Panc1 (cell line): ENCODE measurements at regions not wholly inside any gene's neighbourhood (a gene's known extent, or its start where the extent isn't known, plus 50 kb on each side); places are given as distances from the start of the nearest gene placed in this dataset.

ENCODE experiments used
- ATAC-seq: fragments of 200-7000 bp; cut with Tn5 transposase; 2 replicates; pipeline ENCODE4 v1.9.1; 2020; ENCODE audit warnings: mild to moderate bottlenecking, moderate library complexity
- BruUV-seq: library from RNA; stranded (reverse); fragments of 400-500 nt; replicated peaks from 2 replicates; lab custom pipeline; 2021; lab: Mats Ljungman, UMichigan
- CTCF ChIA-PET: fragments of 300-600 bp; sonication (Branson Sonifier 250); formaldehyde crosslinking; loops from one replicate; lab custom pipeline; 2022; ENCODE audit warnings: antibody characterized with exemption; lab: Charles Lee
- POLR2A ChIA-PET: fragments of 300-600 bp; sonication (Branson Sonifier 250); formaldehyde crosslinking; loops from one replicate; lab custom pipeline; 2022; ENCODE audit warnings: antibody characterized with exemption; lab: Charles Lee
- DNase-seq: peaks from one replicate; pipeline ENCODE4 v3.0.0-alpha.2; 2010; ENCODE audit warnings: low read depth, low spot score
- H3K27ac ChIP-seq: 2 replicates; pipeline ENCODE4 v1.5.1; 2011; ENCODE audit warnings: mild to moderate bottlenecking, low read length, inconsistent platforms
- H3K27me3 ChIP-seq: fragments of 200-500 bp; sonication (Bioruptor generic); 2 replicates; pipeline ENCODE4 v1.6.0; 2014; ENCODE audit warnings: low read length, inconsistent platforms; ENCODE audit not compliant: control insufficient read depth, insufficient read depth
- H3K36me3 ChIP-seq: fragments of 200-500 bp; sonication (Bioruptor generic); 2 replicates; pipeline ENCODE4 v1.5.1; 2014; ENCODE audit warnings: inconsistent platforms, mild to moderate bottlenecking, low read length, moderate library complexity; ENCODE audit not compliant: control insufficient read depth, insufficient read depth
- H3K4me1 ChIP-seq: 2 replicates; pipeline ENCODE4 v1.5.1; 2011; ENCODE audit warnings: inconsistent platforms, mild to moderate bottlenecking, low read length, moderate library complexity; ENCODE audit not compliant: control insufficient read depth, insufficient read depth
- H3K4me3 ChIP-seq, 2 experiments: 2 replicates each; pipeline ENCODE4 v1.5.1; 2011 to 2012; ENCODE audit warnings: low read depth in 2 of 2, low read length in 2 of 2, mild to moderate bottlenecking in 2 of 2, inconsistent platforms in 1 of 2, moderate library complexity in 1 of 2
- H3K9me3 ChIP-seq: fragments of 200-500 bp; sonication (Bioruptor generic); 2 replicates; pipeline ENCODE4 v1.5.1; 2014; ENCODE audit warnings: low read depth, mild to moderate bottlenecking, inconsistent platforms, low read length, moderate library complexity; ENCODE audit not compliant: control insufficient read depth, insufficient read depth
- CTCF ChIP-seq: fragments of 450-650 bp; IDR thresholded peaks from 2 replicates; pipeline ENCODE4 v1.5.1; 2017; ENCODE audit warnings: mild to moderate bottlenecking
- POLR2AphosphoS5 ChIP-seq: IDR thresholded peaks from 2 replicates; pipeline ENCODE4 v1.6.1; 2012; ENCODE audit warnings: mild to moderate bottlenecking, low read depth, low read length, moderate library complexity
- REST ChIP-seq, 2 experiments: IDR thresholded peaks; 2 replicates each; pipeline ENCODE4 v1.6.1; 2011 to 2012; ENCODE audit warnings: low read depth in 2 of 2, control low read depth in 1 of 2, low read length in 1 of 2, mild to moderate bottlenecking in 1 of 2, moderate library complexity in 1 of 2; ENCODE audit not compliant: insufficient read depth in 1 of 2
- SIN3A ChIP-seq: IDR thresholded peaks from 2 replicates; pipeline ENCODE4 v1.6.1; 2012; ENCODE audit warnings: low read depth, mild to moderate bottlenecking, low read length, moderate library complexity, borderline replicate concordance; ENCODE audit not compliant: insufficient read depth
- TCF7L2 ChIP-seq: IDR thresholded peaks from 2 replicates; pipeline ENCODE4 v1.6.1; 2011; ENCODE audit warnings: mild to moderate bottlenecking, low read depth, low read length, inconsistent platforms
- in situ Hi-C: cut with HindIII; loops from 2 replicates; pipeline ENCODE4 v1.10.0; 2016; ENCODE audit warnings: low sequenced_read_pairs, low pct_unique_long_range_greater_than_20kb
- intact Hi-C: fragments of 100-400 bp; cut with micrococcal nuclease; formaldehyde crosslinking; loops from one replicate; pipeline ENCODE4 v1.10.0; 2022; ENCODE audit not compliant: unreplicated experiment

DNA sequence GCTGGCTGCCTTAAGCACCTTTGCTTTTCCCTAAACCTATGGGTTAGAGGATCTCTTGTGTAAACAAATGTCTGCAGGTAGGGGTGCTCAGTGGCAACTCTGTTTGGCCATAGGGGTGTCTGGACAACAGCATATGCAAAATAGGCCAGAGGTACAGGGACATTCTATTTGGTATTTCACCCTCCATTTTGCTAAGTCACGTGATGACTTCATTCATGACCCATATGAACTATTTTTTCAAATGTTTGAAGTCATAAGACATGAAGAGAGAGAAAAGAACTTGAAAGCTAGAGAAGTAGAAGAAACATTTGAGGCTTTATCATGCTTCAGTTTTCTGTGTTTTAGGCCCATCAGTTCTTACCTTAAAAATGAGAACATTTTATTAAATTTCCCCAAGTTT is 370.2 kb downstream of the GADD45G start:
- ChIA-PET CTCF (no interaction called here), POLR2A (no interaction called here)
- Histone ChIP-seq H3K36me3 (no peaks in the 10 kb centered on the region), H3K27me3 (no peaks in the 10 kb centered on the region), H3K4me1 (no peaks in the 10 kb centered on the region), H3K4me3 (no peak overlapping the region), H3K27ac (no peak overlapping the region), H3K9me3 (no peaks in the 10 kb centered on the region)
- intact Hi-C loops, result no loop called here
- TF ChIP-seq POLR2AphosphoS5, result no peak
- no peak for TF ChIP-seq REST (IDR thresholded peaks at IDR 0.05; ENCODE audit: insufficient read depth in 1 of 2, low read depth in 2 of 2, low read length in 1 of 2)
- no peak for TF ChIP-seq TCF7L2
- TF ChIP-seq CTCF, result no peak
- DNase-seq, result no peak
- no peak for ATAC-seq
- in situ Hi-C loops, result no loop called here
- no TSS peak for BruUV-seq

DNA sequence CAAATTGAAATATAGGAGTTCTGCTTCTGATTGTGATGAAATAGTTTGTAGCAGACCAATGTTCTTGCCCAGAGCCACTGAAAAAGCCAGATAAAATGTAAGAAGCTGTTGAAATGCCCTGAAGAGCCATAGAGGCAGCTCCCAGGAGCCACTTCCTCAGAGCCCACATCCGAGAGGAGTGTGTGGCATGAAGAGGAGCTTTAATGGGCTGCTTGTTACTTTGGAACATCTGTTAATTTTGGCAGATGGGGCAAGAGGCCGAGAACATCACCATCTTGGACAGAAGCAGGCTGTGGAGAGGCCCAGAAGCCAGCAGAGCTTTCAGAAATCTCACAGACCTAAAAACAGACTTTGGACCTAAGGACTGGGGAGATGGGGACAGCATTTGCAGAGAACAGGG is 370.8 kb downstream of the GADD45G start:
- Histone ChIP-seq H3K9me3 (no peaks in the 10 kb centered on the region), H3K27me3 (no peaks in the 10 kb centered on the region), H3K27ac (no peak overlapping the region), H3K4me1 (no peaks in the 10 kb centered on the region), H3K4me3 (no peak overlapping the region), H3K36me3 (no peaks in the 10 kb centered on the region)
- no peak for ATAC-seq
- intact Hi-C loops, result no loop called here
- BruUV-seq, result no TSS peak
- TF ChIP-seq CTCF (no peak), SIN3A (no peak), POLR2AphosphoS5 (no peak), REST (IDR thresholded peaks at IDR 0.05; ENCODE audit: insufficient read depth in 1 of 2, low read depth in 2 of 2, low read length in 1 of 2) (no peak), TCF7L2 (no peak)
- DNase-seq, result no peak
- ChIA-PET POLR2A (no interaction called here), CTCF (no interaction called here)
- in situ Hi-C loops, result no loop called here
